Mucosa of gallbladder (tissue), 1 donor: ENCODE measurements at regions not wholly inside any gene's neighbourhood (a gene's known extent, or its start where the extent isn't known, plus 50 kb on each side); places are given as distances from the start of the nearest gene placed in this dataset.

Experiments used
- DNase-seq: peaks from one replicate; pipeline ENCODE4 v3.0.0-alpha.2; 2020; ENCODE audit warnings: low spot score
- donor health status: DM: no; HTN: no; CAD: no.

DNA sequence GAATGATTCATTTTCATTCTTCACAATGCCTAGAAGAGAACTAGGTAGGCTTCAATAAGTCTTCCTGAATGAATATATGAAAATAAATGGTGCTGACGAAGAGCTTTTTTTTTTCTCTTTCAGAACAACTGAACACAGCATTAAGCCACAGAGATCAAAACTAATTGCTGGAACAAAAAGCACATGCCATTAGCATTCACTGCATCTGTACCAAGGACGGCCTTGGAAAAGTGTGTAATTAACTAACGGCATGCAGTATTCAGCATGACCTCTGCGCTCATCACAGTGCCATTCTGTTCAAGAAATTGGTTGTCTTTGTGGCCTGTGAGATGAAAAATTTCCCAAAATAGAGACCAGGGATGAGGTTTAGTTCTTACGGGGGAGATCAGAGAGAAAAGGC lies 99.3 kb downstream of the NUDT12 start:
- no peak for DNase-seq

DNA sequence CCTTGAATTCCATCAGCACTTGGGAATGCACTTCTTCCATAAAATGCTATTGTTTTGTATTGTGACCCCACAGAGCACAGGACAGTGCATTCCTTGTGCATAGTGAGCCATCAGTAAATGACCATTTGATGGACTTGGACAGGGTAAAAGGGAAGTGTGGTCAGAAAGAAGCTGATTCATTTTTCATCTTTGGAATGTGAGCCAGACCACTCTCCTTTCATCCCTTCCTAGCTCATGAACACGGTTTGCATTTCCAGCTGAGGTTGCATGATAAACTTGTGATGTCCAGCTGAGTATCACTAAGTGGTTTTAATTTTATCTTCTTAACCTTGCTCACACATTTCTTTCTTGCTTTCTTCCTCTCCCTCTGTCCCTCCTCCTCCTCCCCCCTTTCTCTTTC lies 101.3 kb downstream of the NUDT12 start:
- DNase-seq: no peak

DNA sequence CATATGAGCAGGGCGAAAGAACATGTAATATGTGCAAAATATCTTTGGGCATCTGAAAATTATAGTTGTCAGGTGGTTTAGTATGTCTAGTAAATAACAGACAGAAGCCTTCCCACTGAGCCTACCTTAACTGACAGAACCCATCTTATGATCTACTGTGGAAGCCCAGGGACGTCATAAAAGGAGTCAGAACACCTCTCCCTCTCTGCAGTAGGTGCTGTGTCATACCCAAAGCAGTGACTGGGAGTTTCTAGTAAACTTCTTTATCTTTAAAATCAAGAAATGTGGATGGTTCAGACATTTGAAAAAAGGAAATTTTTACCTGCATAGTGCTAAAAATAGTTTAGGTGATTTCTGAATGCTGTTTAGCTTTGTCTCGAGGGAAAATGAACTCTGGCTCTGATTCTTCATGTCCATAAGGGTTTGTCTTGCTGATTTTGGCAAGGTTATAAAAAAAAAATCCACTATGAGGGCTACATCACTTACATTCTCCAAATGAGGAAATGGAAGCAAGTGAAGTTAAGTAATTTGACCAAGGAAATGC lies 104.0 kb downstream of the NUDT12 start:
- DNase-seq: no peak

DNA sequence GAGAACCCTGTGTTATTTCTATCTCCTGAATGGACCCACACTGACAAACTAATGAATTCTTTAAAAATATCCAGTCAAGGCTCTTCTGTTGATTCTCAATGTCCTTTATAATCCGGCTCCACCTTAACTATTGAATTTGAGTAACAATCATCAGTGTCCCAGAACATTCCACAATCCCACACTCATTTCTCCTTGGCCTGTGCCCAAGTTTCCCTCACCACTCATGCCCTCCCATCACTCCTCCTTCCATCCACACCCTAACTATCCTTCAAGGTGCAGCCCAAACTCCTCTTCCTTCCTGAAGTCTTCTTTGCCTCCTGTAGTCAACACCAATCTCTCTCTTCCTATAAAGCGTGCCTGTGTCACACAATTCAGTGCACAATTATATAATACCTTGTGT lies 106.1 kb downstream of the NUDT12 start:
- no peak for DNase-seq

DNA sequence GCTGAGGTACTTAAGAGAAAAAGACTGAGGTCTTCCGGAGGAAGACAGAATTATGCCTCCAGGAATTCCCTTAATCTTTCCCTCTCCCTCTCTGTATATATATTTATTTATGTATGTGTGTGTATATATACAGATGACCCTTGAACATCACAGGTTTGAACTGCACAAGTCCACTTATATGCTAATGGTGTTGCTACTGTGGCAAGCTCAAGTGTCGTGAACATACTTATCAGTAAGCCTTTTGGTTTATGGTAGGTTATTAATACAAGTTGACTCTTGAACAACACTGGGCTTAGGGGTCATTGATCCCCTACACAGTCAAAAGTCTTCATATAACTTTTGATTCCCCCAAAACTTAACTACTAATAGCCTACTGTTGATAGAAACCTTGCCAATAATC lies 106.8 kb downstream of the NUDT12 start:
- DNase-seq: no peak

DNA sequence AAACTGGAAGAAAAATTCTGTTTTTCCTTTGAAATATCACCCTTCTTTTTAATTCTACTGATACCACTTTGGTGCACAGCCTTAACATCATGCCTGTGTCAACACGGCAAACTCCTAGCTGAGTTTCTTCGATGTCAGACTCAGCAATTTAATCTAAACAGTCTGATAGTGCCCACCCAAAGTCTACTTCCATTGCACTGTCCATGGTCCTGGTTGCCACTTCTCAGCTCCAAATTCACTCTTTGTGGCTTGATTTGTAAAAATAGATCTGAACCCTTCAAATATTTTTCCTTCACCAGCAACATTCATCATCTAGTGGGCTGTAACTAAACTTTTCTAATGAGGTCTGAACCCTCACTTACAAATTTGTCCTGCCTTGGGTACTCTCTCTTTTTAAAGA lies 107.8 kb downstream of the NUDT12 start:
- no peak for DNase-seq

DNA sequence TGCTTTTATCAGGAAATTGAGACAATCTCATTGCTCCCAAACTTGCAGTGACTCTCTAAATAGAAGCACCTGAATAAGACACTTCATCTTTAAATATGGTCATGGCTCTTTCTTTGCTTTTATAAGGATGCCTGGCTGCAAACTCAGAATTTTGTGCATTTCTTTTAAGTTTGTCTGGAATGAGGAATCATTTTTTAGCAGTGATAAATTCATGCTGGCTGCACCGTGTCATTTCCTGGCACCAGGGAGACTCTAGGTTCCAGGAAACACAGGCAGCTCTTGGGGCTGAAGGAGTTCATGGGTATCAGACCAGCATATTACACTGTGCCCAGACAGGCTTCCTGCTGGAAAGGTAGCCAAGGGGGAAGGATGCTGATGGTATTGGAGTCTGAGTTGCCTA lies 109.9 kb downstream of the NUDT12 start:
- DNase-seq: no peak

DNA sequence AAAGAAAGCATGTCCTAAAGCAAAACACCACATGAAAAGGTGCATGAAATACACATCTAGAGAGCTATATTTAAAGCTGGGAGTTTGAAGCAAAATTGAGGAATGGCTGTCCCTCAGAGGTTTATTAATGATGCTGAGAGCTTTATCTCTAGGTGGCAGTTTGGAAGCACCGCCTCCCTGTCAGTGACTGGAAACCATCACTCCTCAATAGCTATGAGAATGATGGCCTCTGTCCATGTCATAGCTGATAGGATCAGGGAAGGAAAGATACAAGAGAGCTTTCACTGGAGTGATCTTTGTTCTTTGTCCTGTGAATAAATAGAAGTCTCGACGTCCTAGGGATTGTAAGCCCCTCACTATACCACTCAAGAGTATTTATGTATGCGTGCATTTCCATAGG lies 110.5 kb downstream of the NUDT12 start:
- DNase-seq: no peak

DNA sequence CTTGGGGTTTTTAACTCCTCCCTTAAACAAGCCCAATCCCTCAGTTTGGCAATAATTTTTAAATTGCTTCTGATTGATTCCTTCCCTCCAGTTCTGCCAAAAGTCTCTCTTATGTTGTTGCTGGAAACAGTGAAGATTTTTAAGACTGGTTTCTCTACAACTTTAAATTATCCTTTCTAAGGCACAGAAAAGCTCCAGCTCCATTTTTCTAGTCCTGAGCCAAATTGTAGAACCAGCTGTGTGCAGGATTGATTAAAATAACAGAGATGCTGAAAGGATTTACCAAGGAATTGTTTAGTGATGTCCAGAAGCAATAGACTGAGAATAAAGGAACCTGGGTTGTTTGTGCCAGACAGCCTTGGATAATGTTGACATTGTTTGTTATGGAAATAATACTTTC lies 111.3 kb downstream of the NUDT12 start:
- DNase-seq: no peak

DNA sequence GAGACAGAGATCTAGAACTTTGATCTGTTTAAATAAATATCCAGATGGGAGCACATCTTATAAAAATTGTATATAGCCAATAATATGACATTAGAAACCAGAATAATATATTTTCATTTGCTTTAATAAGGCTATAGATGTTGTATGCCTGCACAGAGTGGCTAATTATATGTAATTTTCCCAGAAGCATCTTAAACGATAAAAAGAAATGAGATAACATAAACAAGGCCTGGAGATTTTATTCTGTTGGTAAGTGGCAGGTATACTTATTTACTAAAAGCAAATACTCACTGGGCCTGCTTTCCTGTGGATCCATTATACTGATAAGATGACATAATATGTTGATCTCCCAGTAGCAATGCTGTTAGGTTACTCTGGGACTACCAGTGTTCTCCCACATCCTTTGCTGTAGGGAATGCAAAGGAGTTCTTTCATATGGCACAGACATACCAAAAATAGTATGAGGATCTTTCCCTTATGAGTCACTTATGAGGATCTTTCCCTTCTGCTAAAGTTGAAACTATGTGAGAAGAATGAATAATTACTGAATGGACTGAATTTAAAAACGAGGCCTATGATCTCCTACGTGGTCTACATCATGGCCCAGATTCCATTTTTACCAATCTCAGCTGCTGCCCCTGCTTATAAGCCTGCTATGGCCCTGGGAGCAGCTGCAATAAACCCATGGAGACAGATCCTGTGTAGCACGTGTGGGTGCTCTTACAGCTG lies 112.1 kb downstream of the NUDT12 start:
- DNase-seq: no peak

DNA sequence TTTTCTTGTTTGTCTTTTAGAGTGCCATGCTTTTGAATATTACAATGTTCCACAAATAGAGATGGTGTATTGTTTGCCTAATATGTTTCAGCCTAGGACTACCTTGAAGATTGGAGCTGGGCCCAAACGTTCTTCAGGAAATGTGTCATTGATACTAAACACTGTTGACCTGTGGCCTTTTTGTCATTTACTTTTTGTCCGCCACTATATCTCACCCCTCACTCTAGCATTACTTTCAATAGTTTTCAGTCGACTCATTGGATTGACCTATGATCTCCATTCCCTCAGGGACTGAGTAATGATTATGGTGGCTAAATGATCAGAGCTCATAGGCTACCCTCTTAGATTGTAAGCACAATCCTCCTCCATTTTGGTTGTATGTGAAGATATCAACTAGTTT lies 115.8 kb downstream of the NUDT12 start:
- no peak for DNase-seq

DNA sequence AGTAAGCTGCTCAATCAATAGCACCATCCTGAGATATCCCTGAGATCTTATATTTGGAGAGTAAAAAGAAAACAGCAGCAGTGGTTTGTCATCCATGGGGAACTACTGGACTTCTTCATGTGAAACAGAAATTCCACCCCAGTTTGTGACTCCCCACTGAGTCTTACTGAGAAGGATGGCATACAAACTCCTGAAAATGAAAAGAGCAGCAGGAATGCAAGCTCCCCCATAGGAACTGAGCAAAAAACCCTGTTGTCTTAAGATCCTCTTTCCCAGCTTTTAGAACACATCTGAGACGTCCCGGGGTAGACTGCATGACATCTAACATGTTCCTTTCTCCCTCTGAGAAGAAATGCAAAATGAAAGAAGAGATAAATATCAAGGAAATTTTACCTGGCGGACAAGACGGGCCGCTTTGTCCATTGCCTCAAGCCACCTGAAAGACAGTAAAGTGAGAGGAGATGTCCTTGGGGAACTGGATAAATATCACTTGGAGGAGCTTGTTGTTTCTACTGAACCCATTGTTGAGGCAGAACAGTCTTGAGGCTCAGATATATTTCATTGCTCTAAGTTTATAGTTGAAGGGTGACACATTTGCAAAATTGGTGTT lies 117.1 kb downstream of the NUDT12 start:
- DNase-seq: no peak

DNA sequence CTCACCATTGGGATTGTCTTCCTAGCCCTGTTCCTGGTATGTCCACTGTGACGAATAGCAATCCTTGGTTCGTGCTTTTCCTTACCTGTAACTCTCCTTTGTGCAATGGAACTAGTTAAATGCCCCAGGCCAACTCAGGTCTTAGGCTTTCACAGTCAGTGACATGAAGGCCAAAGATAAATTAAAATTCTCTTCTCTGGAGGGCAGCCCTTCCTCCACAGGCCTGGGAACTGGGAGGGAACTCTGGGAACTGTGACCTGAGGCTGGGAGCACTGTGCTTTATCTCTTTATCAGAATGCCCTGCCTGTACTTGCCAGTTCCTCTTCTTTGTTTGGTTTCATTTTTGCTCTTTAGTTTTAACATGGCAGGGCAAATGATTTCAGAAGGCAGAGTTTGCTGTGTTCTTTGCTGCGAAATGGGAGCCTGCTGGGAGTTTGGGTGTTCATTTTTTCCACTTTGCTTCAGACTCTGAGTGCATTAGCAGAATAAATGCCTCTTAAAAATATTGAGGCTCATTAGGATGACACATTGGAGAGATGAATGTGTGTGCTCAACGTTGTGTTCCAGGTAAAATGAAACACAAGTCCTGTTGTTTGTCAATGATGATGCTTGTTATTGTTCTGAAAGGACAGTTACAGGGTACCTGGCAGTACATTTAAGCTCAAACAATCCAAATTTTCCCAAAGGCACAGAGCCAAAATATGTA lies 118.1 kb downstream of the NUDT12 start:
- no peak for DNase-seq

DNA sequence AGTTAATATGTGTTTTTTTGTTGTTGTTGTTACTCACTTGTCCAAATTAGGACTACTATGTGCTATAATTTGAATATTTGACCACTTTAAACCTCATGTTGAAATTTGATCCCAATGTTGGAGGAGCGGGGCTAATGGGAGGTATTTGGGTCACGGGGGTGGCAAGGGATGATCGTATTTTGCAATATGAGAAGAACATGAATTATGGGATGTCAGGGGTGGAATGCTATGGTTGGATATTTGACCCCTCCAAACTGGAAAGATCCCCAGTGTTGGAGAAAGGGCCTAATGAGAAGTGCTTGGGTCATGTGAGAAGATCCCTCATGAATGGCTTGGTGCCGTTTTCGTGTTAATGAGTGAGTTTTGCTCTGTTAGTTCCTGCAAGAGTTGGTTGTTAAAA lies 119.8 kb downstream of the NUDT12 start:
- no peak for DNase-seq

DNA sequence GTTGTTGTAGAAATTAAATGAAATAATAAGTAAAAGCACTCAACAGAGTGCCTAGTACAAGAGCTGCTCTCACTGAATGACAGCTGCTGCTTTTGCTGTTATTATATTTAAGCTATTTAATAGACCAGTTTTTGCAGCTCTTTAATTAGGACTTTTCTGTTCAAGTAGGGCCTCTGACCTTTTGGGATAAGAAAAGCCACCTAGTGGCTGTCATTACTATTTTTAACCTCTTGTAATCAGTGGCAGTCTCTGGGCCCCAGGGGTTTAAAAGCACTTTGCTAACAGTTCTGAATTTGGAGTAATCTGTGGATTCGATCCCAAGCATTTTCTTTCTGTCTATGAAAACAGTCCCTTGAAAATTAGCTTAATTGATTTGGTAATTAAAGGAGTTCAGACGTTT lies 121.1 kb downstream of the NUDT12 start:
- no peak for DNase-seq

DNA sequence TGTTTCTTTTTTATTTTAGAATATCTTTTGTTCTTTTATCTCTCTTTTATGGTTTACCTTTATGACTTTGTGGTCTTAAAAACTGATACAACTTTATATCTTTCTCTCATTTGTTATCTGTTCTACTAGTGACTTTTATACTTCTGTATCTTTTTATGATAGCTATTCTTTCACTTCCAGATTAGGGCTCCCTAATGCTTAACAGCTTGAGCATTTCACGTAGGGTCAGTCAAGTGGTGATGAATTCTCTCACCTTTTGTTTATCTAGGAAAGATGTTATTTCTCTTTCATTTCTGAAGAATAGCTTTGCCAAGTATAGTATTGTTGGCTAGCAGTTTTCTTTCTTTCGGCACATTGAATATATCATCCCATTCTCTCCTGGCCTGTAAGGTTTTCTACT lies 123.6 kb downstream of the NUDT12 start:
- DNase-seq: no peak

DNA sequence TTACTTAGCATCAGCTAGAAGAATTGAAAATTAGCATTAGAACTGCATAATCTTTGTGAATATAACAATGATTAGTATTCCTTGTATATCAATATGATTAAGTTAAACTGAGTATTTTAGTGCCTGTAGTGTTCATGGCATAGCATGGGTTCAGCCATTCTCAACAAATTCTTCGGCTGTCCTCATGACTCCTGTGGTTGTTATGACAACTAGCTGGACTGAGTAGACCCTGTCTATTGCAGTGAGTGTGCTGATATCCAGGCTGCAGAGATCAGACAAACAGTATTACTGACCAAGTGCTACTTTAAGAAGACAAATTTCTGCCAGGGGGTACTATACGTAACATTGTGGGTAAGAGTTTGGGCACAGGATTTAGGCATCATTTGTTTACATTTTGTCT lies 125.9 kb downstream of the NUDT12 start:
- no peak for DNase-seq

DNA sequence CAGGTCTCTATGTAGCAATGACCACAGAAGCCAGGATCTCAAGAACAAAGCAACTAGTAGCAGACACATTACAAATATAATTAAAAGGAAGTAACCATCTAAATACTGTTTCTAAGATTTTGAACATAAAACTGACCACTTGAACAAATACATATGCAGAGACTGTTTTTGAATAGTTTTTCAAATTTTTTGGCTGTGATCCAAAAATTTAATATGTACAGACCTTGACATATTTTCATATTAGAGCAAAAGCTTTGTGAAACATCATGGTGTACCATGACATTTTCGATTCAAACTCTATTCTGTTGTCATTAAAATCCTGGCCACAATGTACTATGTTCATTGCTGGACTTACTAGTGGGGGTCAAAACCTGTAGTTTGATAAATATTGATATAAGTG lies 126.5 kb downstream of the NUDT12 start:
- no peak for DNase-seq

DNA sequence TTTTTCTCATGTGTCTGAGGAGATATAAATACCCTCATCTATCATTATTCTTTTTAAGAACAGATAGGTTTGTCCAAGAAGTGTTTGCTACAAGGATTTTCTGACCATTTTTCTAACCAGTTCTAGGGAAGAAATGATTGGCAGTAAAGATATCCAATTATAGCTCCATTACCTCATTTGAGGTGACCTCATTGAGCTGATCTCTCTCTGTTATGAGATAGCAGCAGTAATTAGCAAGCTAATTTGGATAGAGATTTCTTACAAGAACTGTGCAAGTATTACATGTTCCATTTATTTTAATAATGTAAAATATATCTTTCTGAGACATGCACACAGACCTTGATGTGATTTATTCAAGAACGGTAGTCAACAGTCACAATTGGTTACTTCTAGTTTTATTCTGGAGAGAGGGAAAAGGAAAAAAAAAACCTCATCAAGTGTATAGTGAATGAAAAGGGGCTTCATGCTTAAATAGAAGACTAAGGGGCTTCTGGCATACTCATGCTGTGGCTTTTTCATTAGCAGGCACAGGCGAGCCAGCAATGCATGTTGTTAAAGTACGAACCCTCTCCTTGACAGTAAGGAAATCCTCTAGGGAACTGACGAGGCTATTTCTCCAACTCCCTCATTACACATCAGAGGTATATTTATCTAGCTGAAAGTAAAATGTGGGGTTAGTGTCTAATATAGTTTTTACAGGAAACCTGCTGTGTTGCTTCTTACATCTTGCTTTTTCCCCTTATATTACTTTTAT lies 127.3 kb downstream of the NUDT12 start:
- no peak for DNase-seq

DNA sequence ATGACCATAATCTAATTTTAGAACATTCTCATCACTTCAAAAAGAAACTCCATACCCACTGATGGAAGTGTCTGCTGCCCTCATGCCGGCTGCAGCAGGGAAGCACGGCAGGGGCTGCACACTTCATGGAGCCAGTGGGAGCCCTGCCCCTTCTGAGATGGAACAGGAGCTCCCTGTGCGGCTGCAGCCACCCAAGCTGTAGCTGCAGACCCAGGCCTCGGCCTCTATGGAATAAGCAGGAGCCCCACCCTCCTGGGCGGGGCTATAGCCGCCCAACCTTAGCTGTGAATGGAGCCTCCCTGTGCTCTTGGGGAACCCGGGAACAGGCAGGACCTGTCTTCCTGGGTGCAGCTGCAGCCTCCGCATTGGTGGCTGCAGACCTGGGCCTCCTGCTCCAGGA lies 128.5 kb downstream of the NUDT12 start:
- no peak for DNase-seq

DNA sequence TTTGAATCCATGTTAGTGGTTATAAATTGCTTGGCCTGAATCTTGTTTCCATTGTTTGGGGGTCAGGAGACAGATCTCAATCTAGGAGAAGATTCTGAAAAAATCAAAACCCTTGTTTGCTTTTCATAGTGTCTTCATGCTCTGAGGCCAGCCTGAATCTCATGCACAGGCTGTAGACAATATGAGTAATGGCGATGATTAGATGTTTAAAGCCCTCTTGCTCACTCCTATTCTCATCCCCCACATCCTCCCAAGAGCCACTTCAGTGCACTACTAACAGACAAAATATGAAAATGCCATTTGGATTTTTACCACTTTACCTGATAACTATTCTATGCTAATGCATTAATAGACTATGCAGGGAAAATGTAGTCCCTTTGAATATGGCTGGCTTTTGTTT lies 129.4 kb downstream of the NUDT12 start:
- no peak for DNase-seq

DNA sequence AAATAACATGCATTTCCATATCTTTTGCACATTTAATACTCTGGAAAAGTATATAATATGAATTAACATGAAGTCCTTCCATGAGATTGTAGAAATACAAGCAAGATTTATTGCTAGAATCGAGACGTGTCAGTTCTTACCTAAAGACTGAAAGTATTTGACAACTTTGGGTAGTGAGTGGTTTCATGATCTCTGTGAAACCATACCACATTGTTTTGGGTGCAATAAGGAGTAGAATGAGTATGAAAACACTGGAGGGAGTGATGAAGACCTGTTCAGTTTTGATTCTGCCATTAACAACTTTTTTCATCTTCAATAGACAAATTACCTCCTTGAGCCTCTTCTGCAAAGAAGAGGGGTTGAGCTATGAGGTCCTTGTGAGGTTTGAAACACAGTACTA lies 133.7 kb downstream of the NUDT12 start:
- DNase-seq: no peak
